ENCODE measurements at regions not wholly inside any gene's neighbourhood (a gene's known extent, or its start where the extent isn't known, plus 50 kb on each side); places are given as distances from the start of the nearest gene placed in this dataset.

- Histone ChIP-seq H4K20me1 (ENCODE audit: insufficient read depth, low read length) (no peaks in the 10 kb centered on the region), H3K27ac (ENCODE audit: low read depth, low read length) (no peak overlapping the region), H3K4me1 (ENCODE audit: insufficient read depth, low read length) (no peaks in the 10 kb centered on the region), H2AFZ (ENCODE audit: low read length) (no peak overlapping the region), H3K79me2 (ENCODE audit: insufficient read depth, low read length) (no peaks in the 10 kb centered on the region), H3K36me3 (ENCODE audit: insufficient read depth, low read length) (no peaks in the 10 kb centered on the region), H3K9me3 (ENCODE audit: low read depth, low read length) (no peaks in the 10 kb centered on the region), H3K4me2 (ENCODE audit: insufficient read depth, low read length) (no peak overlapping the region), H3K27me3 (ENCODE audit: insufficient read depth, low read length) (no peaks in the 10 kb centered on the region), H3K4me3 (ENCODE audit: insufficient read depth, low read length) (no peak overlapping the region)
- no peak for DNase-seq (ENCODE audit: insufficient read length, low spot score, missing footprints)
- TF ChIP-seq CTCF (IDR thresholded peaks at IDR 0.05; ENCODE audit: extremely low read depth, low read depth, low read length), result no peak
Measured at GRCh38 chr6:11890849-11891248, 112.2 kb upstream of the ADTRP start.

GRCh38 chr6:11890209-11890608, 111.6 kb upstream of the ADTRP start:
- Histone ChIP-seq H3K9me3 (ENCODE audit: low read depth, low read length) (no peaks in the 10 kb centered on the region), H2AFZ (ENCODE audit: low read length) (no peak overlapping the region), H3K4me2 (ENCODE audit: insufficient read depth, low read length) (no peak overlapping the region)

GRCh38 chr6:11889572-11889971, 111.0 kb upstream of the ADTRP start:
- Histone ChIP-seq H3K79me2 (ENCODE audit: insufficient read depth, low read length) (no peaks in the 10 kb centered on the region), H3K4me2 (ENCODE audit: insufficient read depth, low read length) (no peak overlapping the region), H4K20me1 (ENCODE audit: insufficient read depth, low read length) (no peaks in the 10 kb centered on the region), H3K4me1 (ENCODE audit: insufficient read depth, low read length) (no peaks in the 10 kb centered on the region), H3K27ac (ENCODE audit: low read depth, low read length) (no peak overlapping the region), H3K4me3 (ENCODE audit: insufficient read depth, low read length) (no peak overlapping the region), H3K27me3 (ENCODE audit: insufficient read depth, low read length) (no peaks in the 10 kb centered on the region), H3K36me3 (ENCODE audit: insufficient read depth, low read length) (no peaks in the 10 kb centered on the region), H3K9me3 (ENCODE audit: low read depth, low read length) (no peaks in the 10 kb centered on the region), H2AFZ (ENCODE audit: low read length) (no peak overlapping the region)
- no peak for DNase-seq (ENCODE audit: insufficient read length, low spot score, missing footprints)
- no peak for TF ChIP-seq CTCF (IDR thresholded peaks at IDR 0.05; ENCODE audit: extremely low read depth, low read depth, low read length)

More at GRCh38 chr6:11890209-11890608, 111.6 kb upstream of the ADTRP start:
- Histone ChIP-seq H4K20me1 (ENCODE audit: insufficient read depth, low read length) (no peaks in the 10 kb centered on the region), H3K27ac (ENCODE audit: low read depth, low read length) (no peak overlapping the region), H3K36me3 (ENCODE audit: insufficient read depth, low read length) (no peaks in the 10 kb centered on the region), H3K4me1 (ENCODE audit: insufficient read depth, low read length) (no peaks in the 10 kb centered on the region), H3K27me3 (ENCODE audit: insufficient read depth, low read length) (no peaks in the 10 kb centered on the region), H3K4me3 (ENCODE audit: insufficient read depth, low read length) (no peak overlapping the region), H3K79me2 (ENCODE audit: insufficient read depth, low read length) (no peaks in the 10 kb centered on the region)
- TF ChIP-seq CTCF (IDR thresholded peaks at IDR 0.05; ENCODE audit: extremely low read depth, low read depth, low read length), result no peak
- no peak for DNase-seq (ENCODE audit: insufficient read length, low spot score, missing footprints)

- H3K4me2 ChIP-seq (ENCODE audit: insufficient read depth, low read length), result no peak overlapping the region
- H3K36me3 ChIP-seq (ENCODE audit: insufficient read depth, low read length), result no peaks in the 10 kb centered on the region
- H3K27ac ChIP-seq (ENCODE audit: low read depth, low read length), result no peak overlapping the region
- no peak for TF ChIP-seq CTCF (IDR thresholded peaks at IDR 0.05; ENCODE audit: extremely low read depth, low read depth, low read length)
- no peaks in the 10 kb centered on the region for H4K20me1 ChIP-seq (ENCODE audit: insufficient read depth, low read length)
- no peak for DNase-seq (ENCODE audit: insufficient read length, low spot score, missing footprints)
- no peaks in the 10 kb centered on the region for H3K79me2 ChIP-seq (ENCODE audit: insufficient read depth, low read length)
- H3K27me3 ChIP-seq (ENCODE audit: insufficient read depth, low read length), result no peaks in the 10 kb centered on the region
- no peak overlapping the region for H3K4me3 ChIP-seq (ENCODE audit: insufficient read depth, low read length)
- no peaks in the 10 kb centered on the region for H3K9me3 ChIP-seq (ENCODE audit: low read depth, low read length)
- no peaks in the 10 kb centered on the region for H3K4me1 ChIP-seq (ENCODE audit: insufficient read depth, low read length)
- no peak overlapping the region for H2AFZ ChIP-seq (ENCODE audit: low read length)
Measured at GRCh38 chr6:11888727-11889126, 110.1 kb upstream of the ADTRP start.
